ENCODE measurements at regions not wholly inside any gene's neighbourhood (a gene's known extent, or its start where the extent isn't known, plus 50 kb on each side); places are given as distances from the start of the nearest gene placed in this dataset.

DNA sequence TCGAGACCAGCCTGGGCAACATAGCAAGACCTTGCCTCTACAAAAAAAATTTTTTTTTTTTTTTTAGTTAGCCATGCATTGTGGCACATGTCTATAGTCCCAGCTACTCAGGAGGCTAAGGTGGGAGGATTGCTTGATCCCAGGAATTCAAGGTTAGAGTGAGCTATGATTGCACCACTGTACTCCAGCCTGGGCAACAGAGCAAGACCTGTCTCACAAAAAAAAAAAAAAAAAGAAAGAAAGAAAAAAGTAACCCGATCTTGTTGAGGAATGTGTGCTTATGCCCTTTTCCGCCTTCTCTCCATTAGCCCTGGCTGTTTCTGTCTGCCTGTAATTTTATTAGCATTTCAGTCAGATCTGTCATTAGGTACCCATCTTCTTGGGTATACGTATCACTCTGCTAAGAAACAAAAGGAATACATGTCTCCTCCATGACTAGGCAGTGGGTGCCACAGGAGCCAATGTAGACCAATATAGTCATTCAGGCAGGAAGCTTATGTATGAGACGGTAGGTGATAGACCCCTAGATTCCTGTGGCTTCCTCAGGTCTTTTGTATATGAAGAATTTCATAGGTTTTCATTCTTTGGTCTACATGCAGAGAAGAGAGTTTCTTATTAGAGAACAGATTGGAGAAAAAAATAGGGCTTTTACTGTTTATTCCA, 59.6 kb upstream of the NPAS1 start:
- TF ChIP-seq, protein P1, sequence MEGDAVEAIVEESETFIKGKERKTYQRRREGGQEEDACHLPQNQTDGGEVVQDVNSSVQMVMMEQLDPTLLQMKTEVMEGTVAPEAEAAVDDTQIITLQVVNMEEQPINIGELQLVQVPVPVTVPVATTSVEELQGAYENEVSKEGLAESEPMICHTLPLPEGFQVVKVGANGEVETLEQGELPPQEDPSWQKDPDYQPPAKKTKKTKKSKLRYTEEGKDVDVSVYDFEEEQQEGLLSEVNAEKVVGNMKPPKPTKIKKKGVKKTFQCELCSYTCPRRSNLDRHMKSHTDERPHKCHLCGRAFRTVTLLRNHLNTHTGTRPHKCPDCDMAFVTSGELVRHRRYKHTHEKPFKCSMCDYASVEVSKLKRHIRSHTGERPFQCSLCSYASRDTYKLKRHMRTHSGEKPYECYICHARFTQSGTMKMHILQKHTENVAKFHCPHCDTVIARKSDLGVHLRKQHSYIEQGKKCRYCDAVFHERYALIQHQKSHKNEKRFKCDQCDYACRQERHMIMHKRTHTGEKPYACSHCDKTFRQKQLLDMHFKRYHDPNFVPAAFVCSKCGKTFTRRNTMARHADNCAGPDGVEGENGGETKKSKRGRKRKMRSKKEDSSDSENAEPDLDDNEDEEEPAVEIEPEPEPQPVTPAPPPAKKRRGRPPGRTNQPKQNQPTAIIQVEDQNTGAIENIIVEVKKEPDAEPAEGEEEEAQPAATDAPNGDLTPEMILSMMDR (conservative IDR thresholded peaks at IDR 0.05; ENCODE audit: low read length) = no peak
- no peak for TF ChIP-seq EZH2phosphoT487 (IDR thresholded peaks at IDR 0.05; ENCODE audit: borderline replicate concordance, low read depth, low read length)
- no TSS peak for BruUV-seq (replicated peaks)
- peaks cover 8% of the 10 kb centered on the region for H3K4me1 ChIP-seq (ENCODE audit: insufficient read depth, low read length, poor library complexity, severe bottlenecking)
- intact Hi-C loops (cut with micrococcal nuclease; ENCODE audit: unreplicated experiment) = no loop called here
- H3K9me2 ChIP-seq (ENCODE audit: insufficient read depth, low read length) = no peaks in the 10 kb centered on the region
- ChIA-PET CTCF (ENCODE audit: unreplicated experiment) (no interaction called here), POLR2A (no interaction called here)
- no peaks in the 10 kb centered on the region for H4K20me1 ChIP-seq (ENCODE audit: insufficient read depth, low read length)
- DNase-seq (ENCODE audit: low spot score) = no peak
- no peak overlapping the region for H2AFZ ChIP-seq (ENCODE audit: low read length)
- H3K4me3 ChIP-seq (ENCODE audit: low read depth, low read length, poor library complexity, severe bottlenecking) = no peak overlapping the region
- H3K27ac ChIP-seq (ENCODE audit: low read depth, low read length, poor library complexity, severe bottlenecking) = no peak overlapping the region
- no peaks in the 10 kb centered on the region for H3K9me3 ChIP-seq (ENCODE audit: low read length)
- H3K36me3 ChIP-seq (ENCODE audit: insufficient read depth, low read length) = peaks cover 11% of the 10 kb centered on the region
- no peak overlapping the region for H3K4me2 ChIP-seq (ENCODE audit: low read length)
- no peaks in the 10 kb centered on the region for H3K79me2 ChIP-seq (ENCODE audit: insufficient read depth, low read depth, low read length)

DNA sequence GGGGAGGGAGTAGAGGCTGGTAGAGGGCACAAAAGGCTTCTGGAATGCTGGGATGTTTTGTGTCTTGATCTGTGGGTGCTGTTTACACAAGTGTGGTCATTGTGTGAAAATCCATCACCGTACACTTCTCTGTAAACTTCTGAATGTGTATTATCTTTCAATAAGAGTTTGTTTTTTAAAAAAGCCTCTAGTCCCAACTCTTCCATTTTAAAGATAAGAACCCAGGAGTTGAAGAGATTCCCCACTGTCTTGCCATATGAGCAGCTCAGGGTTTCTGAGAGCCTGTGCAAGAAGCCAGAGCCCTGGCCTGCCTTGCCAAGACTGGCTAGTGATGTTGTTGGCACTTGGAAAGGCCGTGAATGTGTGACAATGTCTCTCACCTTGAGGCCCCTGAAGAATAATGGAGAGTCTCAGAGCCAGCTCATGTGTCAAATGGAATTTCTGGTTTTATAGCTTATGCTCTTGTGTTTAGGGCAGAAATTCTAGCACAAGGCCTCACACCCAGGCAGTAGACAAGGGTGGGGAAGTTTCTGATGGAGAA, 57.5 kb upstream of the NPAS1 start:
- CTCF ChIA-PET (ENCODE audit: unreplicated experiment) = no interaction called here
- no peaks in the 10 kb centered on the region for H3K79me2 ChIP-seq (ENCODE audit: insufficient read depth, low read depth, low read length)

More for the DNA sequence above, 57.5 kb upstream of the NPAS1 start:
- TF ChIP-seq EZH2phosphoT487 (IDR thresholded peaks at IDR 0.05; ENCODE audit: borderline replicate concordance, low read depth, low read length) = no peak
- TF ChIP-seq, protein P1 (conservative IDR thresholded peaks at IDR 0.05; ENCODE audit: low read length) = no peak
- Histone ChIP-seq H3K36me3 (ENCODE audit: insufficient read depth, low read length) (peaks cover 8% of the 10 kb centered on the region; the same call in 1 of the 2 replicates), H2AFZ (ENCODE audit: low read length) (no peak overlapping the region), H3K4me2 (ENCODE audit: low read length) (no peak overlapping the region), H3K4me1 (ENCODE audit: insufficient read depth, low read length, poor library complexity, severe bottlenecking) (no peaks in the 10 kb centered on the region), H3K9me3 (ENCODE audit: low read length) (no peaks in the 10 kb centered on the region), H3K4me3 (ENCODE audit: low read depth, low read length, poor library complexity, severe bottlenecking) (no peak overlapping the region), H3K9me2 (ENCODE audit: insufficient read depth, low read length) (no peaks in the 10 kb centered on the region), H3K27ac (ENCODE audit: low read depth, low read length, poor library complexity, severe bottlenecking) (no peak overlapping the region), H4K20me1 (ENCODE audit: insufficient read depth, low read length) (no peaks in the 10 kb centered on the region)
- POLR2A ChIA-PET = no interaction called here
- intact Hi-C loops (cut with micrococcal nuclease; ENCODE audit: unreplicated experiment) = no loop called here
- no peak for DNase-seq (ENCODE audit: low spot score)
- BruUV-seq (replicated peaks) = no TSS peak

Data from OCI-LY7 (cell line).